CD14-positive monocyte (primary cell): ENCODE measurements at regions not wholly inside any gene's neighbourhood (a gene's known extent, or its start where the extent isn't known, plus 50 kb on each side); places are given as distances from the start of the nearest gene placed in this dataset.

Experiments
- DNase-seq, 3 donors: peaks; one replicate each; pipeline ENCODE4 v3.0.0-alpha.2; 2011 to 2022
- H2AFZ ChIP-seq: 2 replicates; pipeline ENCODE4 v1.6.0; 2012; ENCODE audit warnings: mild to moderate bottlenecking, low read depth, low read length, inconsistent platforms; ENCODE audit not compliant: insufficient read depth, poor library complexity, severe bottlenecking
- H3K27ac ChIP-seq, 2 donors: 1 replicate in 1 of 2; 2 replicates in 1 of 2; pipeline ENCODE4 v1.5.1; 2012 to 2013; ENCODE audit warnings: low read length in 2 of 2, control low read depth in 1 of 2, inconsistent platforms in 1 of 2, low read depth in 1 of 2, mild to moderate bottlenecking in 1 of 2
- H3K27me3 ChIP-seq, 2 donors: one replicate each; pipeline versions ENCODE4 v1.6.0 to v1.6.1; 2011 to 2013; ENCODE audit warnings: low read length in 2 of 2; ENCODE audit not compliant: control insufficient read depth in 2 of 2, insufficient read depth in 2 of 2
- H3K36me3 ChIP-seq, 2 donors: replicated peaks in 1 of 2; 1 replicate in 1 of 2; 2 replicates in 1 of 2; pipeline versions ENCODE4 v1.5.1 to v1.6.1; 2012 to 2013; ENCODE audit warnings: low read length in 2 of 2, control low read depth in 1 of 2, inconsistent platforms in 1 of 2, mild to moderate bottlenecking in 1 of 2; ENCODE audit not compliant: insufficient read depth in 2 of 2, control insufficient read depth in 1 of 2
- H3K4me1 ChIP-seq, 2 donors: 1 replicate in 1 of 2; 2 replicates in 1 of 2; pipeline versions ENCODE4 v1.5.1 to v1.6.1; 2012 to 2013; ENCODE audit warnings: low read length in 2 of 2, control low read depth in 1 of 2, inconsistent platforms in 1 of 2, mild to moderate bottlenecking in 1 of 2, moderate library complexity in 1 of 2; ENCODE audit not compliant: insufficient read depth in 2 of 2, control insufficient read depth in 1 of 2
- H3K4me2 ChIP-seq: replicated peaks from 2 replicates; pipeline ENCODE3; 2012; ENCODE audit warnings: low read length, moderate library complexity, mild to moderate bottlenecking; ENCODE audit not compliant: poor library complexity, severe bottlenecking; ENCODE audit errors: extremely low read depth
- H3K4me3 ChIP-seq, 3 experiments: fragments of 200-600 bp in 1 of 3; sonication (generic) in 1 of 3; replicated peaks in 1 of 3; 1 replicate in 2 of 3; 2 replicates in 1 of 3; pipeline ENCODE4 v1.5.1; 2011 to 2013; ENCODE audit warnings: low read length in 3 of 3, mild to moderate bottlenecking in 3 of 3, control low read depth in 2 of 3, low read depth in 2 of 3, inconsistent platforms in 1 of 3, moderate library complexity in 1 of 3
- H3K79me2 ChIP-seq: 2 replicates; pipeline ENCODE4 v1.6.0; 2012; ENCODE audit warnings: mild to moderate bottlenecking, control low read depth, inconsistent platforms, low read length, moderate library complexity; ENCODE audit not compliant: insufficient read depth
- H3K9ac ChIP-seq: 2 replicates; pipeline ENCODE4 v1.6.0; 2017; ENCODE audit warnings: low read length, mild to moderate bottlenecking; ENCODE audit not compliant: insufficient read depth, poor library complexity, severe bottlenecking
- H3K9me3 ChIP-seq, 2 donors: replicated peaks in 1 of 2; 1 replicate in 1 of 2; 2 replicates in 1 of 2; pipeline versions ENCODE4 v1.5.1 to v1.6.1; 2012 to 2013; ENCODE audit warnings: low read length in 2 of 2, control low read depth in 1 of 2; ENCODE audit not compliant: control insufficient read depth in 1 of 2, insufficient read depth in 1 of 2
- H4K20me1 ChIP-seq: 2 replicates; pipeline ENCODE4 v1.6.0; 2012; ENCODE audit warnings: mild to moderate bottlenecking, low read length, control low read depth, moderate library complexity; ENCODE audit not compliant: insufficient read depth
- H3K27ac Mint-ChIP-seq, 7 donors: one replicate each; pipeline ENCODE4 v1.8.0; 2020; ENCODE audit warnings: mild to moderate bottlenecking in 7 of 7, mixed read lengths in 7 of 7, moderate library complexity in 6 of 7, inconsistent platforms in 2 of 7
- H3K27me3 Mint-ChIP-seq, 3 donors: one replicate each; pipeline ENCODE4 v1.8.0; 2021 to 2022; ENCODE audit warnings: low read depth in 3 of 3, mild to moderate bottlenecking in 3 of 3, mixed read lengths in 3 of 3, moderate library complexity in 3 of 3, inconsistent platforms in 1 of 3
- H3K36me3 Mint-ChIP-seq, 2 donors: one replicate each; pipeline ENCODE4 v1.8.0; 2020; ENCODE audit warnings: mixed read lengths in 2 of 2, inconsistent platforms in 1 of 2, mild to moderate bottlenecking in 1 of 2
- H3K4me1 Mint-ChIP-seq: one replicate; pipeline ENCODE4 v1.8.0; 2020; ENCODE audit warnings: mild to moderate bottlenecking, mixed read lengths
- H3K4me3 Mint-ChIP-seq, 2 donors: one replicate each; pipeline ENCODE4 v1.8.0; 2020; ENCODE audit warnings: mild to moderate bottlenecking in 2 of 2, mixed read lengths in 2 of 2, moderate library complexity in 1 of 2
- H3K9me3 Mint-ChIP-seq, 7 donors: one replicate each; pipeline ENCODE4 v1.8.0; 2020 to 2022; ENCODE audit warnings: mixed read lengths in 7 of 7, mild to moderate bottlenecking in 6 of 7, moderate library complexity in 6 of 7, inconsistent platforms in 2 of 7
- CTCF ChIP-seq: fragments of 200-600 bp; IDR thresholded peaks from one replicate; pipeline ENCODE4 v1.8.0; 2022; ENCODE audit warnings: antibody characterized with exemption, mild to moderate bottlenecking
- WGBS: methylation state at CpG from one replicate; pipeline ENCODE4 v1.1.5; 2013; ENCODE audit warnings: missing lambda C conversion rate; ENCODE audit not compliant: insufficient coverage; 5-methylcytosine and 5-hydroxymethylcytosine counted together
- intact Hi-C, 2 donors: fragments of 100-400 bp; cut with micrococcal nuclease; formaldehyde crosslinking; loops; one replicate each; pipeline versions ENCODE4 v1.15.0 to v1.15.1; 2023

GRCh38 chr13:64051278-64051677, 2635.6 kb upstream of the PCDH20 start:
- DNase-seq, result no peak

GRCh38 chr13:64041296-64041695, 2625.6 kb upstream of the PCDH20 start:
- H3K9me3 Mint-ChIP-seq, result peaks cover 0 to 6% (median 4%) of the 10 kb centered on the region in 7 donors
- H3K27me3 Mint-ChIP-seq, result no peaks in the 10 kb centered on the region
- H3K27me3 ChIP-seq, result no peaks in the 10 kb centered on the region
- H3K4me1 ChIP-seq, result no peaks in the 10 kb centered on the region
- H3K9me3 ChIP-seq, result peaks cover 0 to 2% of the 10 kb centered on the region in 2 donors
- no peak overlapping the region for H3K27ac ChIP-seq
- H3K27ac Mint-ChIP-seq, result no peak overlapping the region
- H4K20me1 ChIP-seq, result no peaks in the 10 kb centered on the region
- no peak overlapping the region for H3K9ac ChIP-seq
- TF ChIP-seq CTCF, result no peak
- H3K79me2 ChIP-seq, result no peaks in the 10 kb centered on the region
- DNase-seq, result no peak
- no peak overlapping the region for H2AFZ ChIP-seq
- H3K4me2 ChIP-seq, result no peak overlapping the region
- H3K4me3 Mint-ChIP-seq, result no peak overlapping the region
- no peak overlapping the region for H3K4me3 ChIP-seq
- H3K36me3 ChIP-seq, result no peaks in the 10 kb centered on the region
- no peaks in the 10 kb centered on the region for H3K36me3 Mint-ChIP-seq
- 100% methylated on average over 1 of the region's 2 CpGs for WGBS
- H3K4me1 Mint-ChIP-seq, result no peaks in the 10 kb centered on the region
- intact Hi-C loops, result no loop called here

More at GRCh38 chr13:64051278-64051677, 2635.6 kb upstream of the PCDH20 start:
- Histone ChIP-seq H3K4me1 (no peaks in the 10 kb centered on the region), H3K4me3 (no peak overlapping the region), H3K9me3 (peaks cover 4 to 16% of the 10 kb centered on the region in 2 donors), H3K36me3 (no peaks in the 10 kb centered on the region), H2AFZ (no peak overlapping the region), H3K4me2 (no peak overlapping the region), H4K20me1 (no peaks in the 10 kb centered on the region), H3K79me2 (no peaks in the 10 kb centered on the region), H3K9ac (no peak overlapping the region), H3K27me3 (no peaks in the 10 kb centered on the region), H3K27ac (no peak overlapping the region)
- intact Hi-C loops, result no loop called here
- TF ChIP-seq CTCF, result no peak
- H3K4me1 Mint-ChIP-seq, result no peaks in the 10 kb centered on the region
- H3K36me3 Mint-ChIP-seq, result no peaks in the 10 kb centered on the region
- no peaks in the 10 kb centered on the region for H3K27me3 Mint-ChIP-seq
- H3K9me3 Mint-ChIP-seq, result peaks cover 0 to 8% (median 2%) of the 10 kb centered on the region in 7 donors
- H3K27ac Mint-ChIP-seq, result no peak overlapping the region
- H3K4me3 Mint-ChIP-seq, result no peak overlapping the region
